IMR-90 (cell line): ENCODE measurements at regions not wholly inside any gene's neighbourhood (a gene's known extent, or its start where the extent isn't known, plus 50 kb on each side); places are given as distances from the start of the nearest gene placed in this dataset.

ENCODE experiments used
- ATAC-seq: fragments of 200-7000 bp; cut with Tn5 transposase; 2 replicates; pipeline ENCODE4 v1.9.1; 2020; ENCODE audit warnings: low read depth, mild to moderate bottlenecking, moderate library complexity
- BruUV-seq: library from RNA; stranded (reverse); fragments of 400-500 nt; replicated peaks from 2 replicates; lab custom pipeline; 2021; lab: Mats Ljungman, UMichigan
- CTCF ChIA-PET: fragments of 300-600 bp; formaldehyde crosslinking; extraction: SDS; loops from one replicate; lab custom pipeline; 2021; ENCODE audit warnings: antibody characterized with exemption; lab: Yijun Ruan, JAX
- POLR2A ChIA-PET: fragments of 300-600 bp; sonication (Branson Sonifier 250); formaldehyde crosslinking; loops from one replicate; lab custom pipeline; 2022; ENCODE audit warnings: antibody characterized with exemption; ENCODE audit not compliant: unreplicated experiment; lab: Charles Lee
- DNase-seq: peaks from one replicate; pipeline ENCODE4 v3.0.0; 2013
- H2AFZ ChIP-seq: replicated peaks from 2 replicates; pipeline ENCODE3; 2013; ENCODE audit warnings: low read length, mild to moderate bottlenecking; ENCODE audit not compliant: poor library complexity
- H2AK5ac ChIP-seq: 2 replicates; pipeline ENCODE4 v1.6.1; 2013; ENCODE audit warnings: low read depth, low read length, inconsistent platforms
- H2AK9ac ChIP-seq: replicated peaks from 2 replicates; pipeline ENCODE3; 2013; ENCODE audit warnings: mild to moderate bottlenecking, low read depth, low read length, moderate library complexity; ENCODE audit not compliant: poor library complexity
- H2BK120ac ChIP-seq: 2 replicates; pipeline ENCODE4 v1.6.1; 2013; ENCODE audit warnings: low read depth, low read length, inconsistent platforms
- H2BK15ac ChIP-seq: 3 replicates; pipeline ENCODE4 v1.6.1; 2013; ENCODE audit warnings: low read depth, low read length, inconsistent platforms
- H2BK20ac ChIP-seq: 2 replicates; pipeline ENCODE4 v1.6.1; 2013; ENCODE audit warnings: low read depth, mild to moderate bottlenecking, inconsistent platforms, low read length, moderate library complexity
- H2BK5ac ChIP-seq: 2 replicates; pipeline ENCODE4 v1.6.1; 2013; ENCODE audit warnings: mild to moderate bottlenecking, low read depth, low read length, inconsistent platforms; ENCODE audit not compliant: poor library complexity, severe bottlenecking
- H3K14ac ChIP-seq: replicated peaks from 2 replicates; pipeline ENCODE4 v1.6.1; 2013; ENCODE audit warnings: low read depth, low read length, inconsistent platforms
- H3K18ac ChIP-seq: 2 replicates; pipeline ENCODE4 v1.6.1; 2013; ENCODE audit warnings: low read depth, low read length, control low read depth
- H3K23ac ChIP-seq: 2 replicates; pipeline ENCODE4 v1.6.1; 2013; ENCODE audit warnings: low read depth, low read length, inconsistent platforms
- H3K27ac ChIP-seq: 2 replicates; pipeline ENCODE4 v1.5.1; 2013; ENCODE audit warnings: mild to moderate bottlenecking, control low read depth, low read length; ENCODE audit not compliant: insufficient read depth
- H3K27me3 ChIP-seq: 2 replicates; pipeline ENCODE4 v1.6.1; 2013; ENCODE audit warnings: low read length; ENCODE audit not compliant: control insufficient read depth, insufficient read depth
- H3K36me3 ChIP-seq: 2 replicates; pipeline ENCODE4 v1.6.1; 2013; ENCODE audit warnings: low read length, mixed read lengths; ENCODE audit not compliant: control insufficient read depth, insufficient read depth
- H3K4ac ChIP-seq: 2 replicates; pipeline ENCODE4 v1.6.1; 2013; ENCODE audit warnings: low read depth, low read length, inconsistent platforms
- H3K4me1 ChIP-seq: 2 replicates; pipeline ENCODE4 v1.6.1; 2013; ENCODE audit warnings: low read length, mixed read lengths; ENCODE audit not compliant: control insufficient read depth, insufficient read depth
- H3K4me2 ChIP-seq: 2 replicates; pipeline ENCODE4 v1.6.1; 2013; ENCODE audit warnings: low read depth, mild to moderate bottlenecking, control low read depth, low read length, moderate library complexity
- H3K4me3 ChIP-seq: 2 replicates; pipeline ENCODE4 v1.5.1; 2013; ENCODE audit warnings: low read depth, mild to moderate bottlenecking, control low read depth, low read length, moderate library complexity; ENCODE audit not compliant: insufficient read depth
- H3K56ac ChIP-seq: 2 replicates; pipeline ENCODE4 v1.6.1; 2013; ENCODE audit warnings: low read length, inconsistent platforms; ENCODE audit not compliant: insufficient read depth; ENCODE audit errors: extremely low read depth
- H3K79me1 ChIP-seq, 2 experiments: 2 replicates each; pipeline ENCODE4 v1.6.1; 2013; ENCODE audit warnings: low read length in 2 of 2, inconsistent platforms in 1 of 2, low read depth in 1 of 2
- H3K9ac ChIP-seq: 2 replicates; pipeline ENCODE4 v1.6.1; 2013; ENCODE audit warnings: low read depth, low read length, control low read depth
- H3K9me1 ChIP-seq: 2 replicates; pipeline ENCODE4 v1.6.1; 2013; ENCODE audit warnings: low read length, inconsistent platforms; ENCODE audit not compliant: insufficient read depth
- H3K9me3 ChIP-seq: 2 replicates; pipeline ENCODE4 v1.6.1; 2013; ENCODE audit warnings: low read length; ENCODE audit not compliant: control insufficient read depth, insufficient read depth
- H4K20me1 ChIP-seq: 2 replicates; pipeline ENCODE4 v1.6.1; 2013; ENCODE audit warnings: low read length, inconsistent platforms; ENCODE audit not compliant: insufficient read depth
- H4K5ac ChIP-seq: 2 replicates; pipeline ENCODE4 v1.6.1; 2013; ENCODE audit warnings: mild to moderate bottlenecking, low read depth, low read length, control low read depth
- H4K8ac ChIP-seq, 2 experiments: 2 replicates each; pipeline ENCODE4 v1.6.1; 2013; ENCODE audit warnings: low read depth in 2 of 2, low read length in 2 of 2, control low read depth in 1 of 2, inconsistent platforms in 1 of 2
- H4K91ac ChIP-seq: 2 replicates; pipeline ENCODE4 v1.6.1; 2013; ENCODE audit warnings: low read depth, low read length, inconsistent platforms; ENCODE audit not compliant: insufficient read depth
- CEBPB ChIP-seq: IDR thresholded peaks from 2 replicates; pipeline ENCODE4 v1.6.1; 2012; ENCODE audit warnings: low read depth, low read length, improper control_type of control experiment
- CHD1 ChIP-seq: IDR thresholded peaks from 2 replicates; pipeline ENCODE4 v1.6.1; 2012; ENCODE audit warnings: low read depth, low read length, improper control_type of control experiment
- ELK1 ChIP-seq: fragments of 150-350 bp; IDR thresholded peaks from 2 replicates; pipeline ENCODE4 v1.6.1; 2016; ENCODE audit warnings: low read depth, mild to moderate bottlenecking, low read length, moderate library complexity, borderline replicate concordance
- FOS ChIP-seq: fragments of 150-350 bp; IDR thresholded peaks from 2 replicates; pipeline ENCODE4 v1.6.1; 2016; ENCODE audit warnings: low read depth, low read length
- POLR2A ChIP-seq: IDR thresholded peaks from 2 replicates; pipeline ENCODE4 v1.6.1; 2012; ENCODE audit warnings: mild to moderate bottlenecking, low read depth, low read length
- RCOR1 ChIP-seq: IDR thresholded peaks from 2 replicates; pipeline ENCODE4 v1.6.1; 2012; ENCODE audit warnings: mild to moderate bottlenecking, low read length, improper control_type of control experiment; ENCODE audit not compliant: insufficient replicate concordance
- RFX5 ChIP-seq: IDR thresholded peaks from 2 replicates; pipeline ENCODE4 v1.8.0; 2012; ENCODE audit warnings: low read depth, mild to moderate bottlenecking, low read length, moderate library complexity
- SMC3 ChIP-seq: fragments of 150-350 bp; IDR thresholded peaks from 2 replicates; pipeline ENCODE4 v1.6.1; 2016; ENCODE audit warnings: low read depth, mild to moderate bottlenecking, antibody characterized with exemption, low read length, moderate library complexity
- USF2 ChIP-seq: fragments of 150-350 bp; IDR thresholded peaks from 2 replicates; pipeline ENCODE4 v1.6.1; 2017; ENCODE audit warnings: mild to moderate bottlenecking, antibody characterized with exemption, low read length, low read depth
- WGBS, 2 experiments: methylation state at CpG; one replicate each; pipeline versions ENCODE4 v1.1.5 to v1.1.7; 2013; ENCODE audit warnings: missing lambda C conversion rate in 2 of 2; ENCODE audit not compliant: insufficient read length in 1 of 2; ENCODE audit errors: extremely low coverage in 2 of 2; 5-methylcytosine and 5-hydroxymethylcytosine counted together
- dilution Hi-C: fragments of 300-500 bp; cut with HindIII; formaldehyde crosslinking; loops from one replicate; pipeline ENCODE4 v1.14.3; 2018; ENCODE audit warnings: low sequenced_read_pairs; ENCODE audit not compliant: unreplicated experiment
- in situ Hi-C: fragments of 300-500 bp; cut with MboI; formaldehyde crosslinking; loops from 3 replicates; pipeline ENCODE4 v1.14.3; 2019; ENCODE audit warnings: low sequenced_read_pairs, inconsistent platforms, mixed read lengths
- intact Hi-C: fragments of 100-400 bp; cut with micrococcal nuclease; formaldehyde crosslinking; loops from 2 replicates; pipeline ENCODE4 v1.10.0; 2022

GRCh38 chr2:120821446-120822160 lies 85.9 kb downstream of the GLI2 start:
- H3K9me1 ChIP-seq, result peaks cover 44% of the 10 kb centered on the region
- H2BK20ac ChIP-seq, result peak overlapping the region; percentile 35
- ChIA-PET POLR2A (interaction anchor here (0.5 to 0.6 kb wide), 2 partner anchors 254 to 455 kb away, joined by 3 to 14 read pairs; no protein-coding TSS in a partner anchor), CTCF (interaction anchor here (0.9 kb wide), 1 partner anchor 249 kb away, joined by 4 read pairs; no protein-coding TSS in a partner anchor)
- H4K91ac ChIP-seq, result peak overlapping the region; percentile 96
- peak overlapping the region; percentile 3 for H3K18ac ChIP-seq
- peak overlapping the region; percentile 77 for H3K4me2 ChIP-seq
- H2AFZ ChIP-seq, result no peak overlapping the region
- H3K27ac ChIP-seq, result peak overlapping the region; percentile 89
- intact Hi-C loops (loop anchor here (2.0 to 10.0 kb wide), 2 partner anchors 85 to 127 kb away; no protein-coding TSS in a partner anchor), dilution Hi-C loops (no loop called here), in situ Hi-C loops (loop anchor here (25.0 kb wide), 1 partner anchor 484 kb away; the partner anchor contains the start of gene INHBB)
- peak overlapping the region; percentile 43 for H3K23ac ChIP-seq
- H3K4me1 ChIP-seq, result peaks cover 48% of the 10 kb centered on the region
- peak overlapping the region; percentile 96 for H3K4ac ChIP-seq
- DNase-seq, result no peak
- peaks cover 46% of the 10 kb centered on the region for H4K20me1 ChIP-seq
- peaks cover 6% of the 10 kb centered on the region; the same call in 1 of the 2 replicates for H3K36me3 ChIP-seq
- H4K5ac ChIP-seq, result peak overlapping the region; percentile 22; the same call in 1 of the 2 replicates
- H3K27me3 ChIP-seq, result no peaks in the 10 kb centered on the region
- no peak for ATAC-seq
- whole genome bisulfite sequencing, 2 experiments, result 91% methylated on average over 8 of the region's 15 CpGs; no CpG with 5 or more reads in 1 of the 2 experiments
- peak overlapping the region; percentile 87 for H2AK9ac ChIP-seq
- no peaks in the 10 kb centered on the region for H3K9me3 ChIP-seq
- H2AK5ac ChIP-seq, result peak overlapping the region; percentile 97
- peak overlapping the region; percentile 45; the same call in 2 of the 3 replicates for H2BK15ac ChIP-seq
- H3K56ac ChIP-seq, result peak overlapping the region; percentile 13
- peak overlapping the region; percentile 93 for H2BK5ac ChIP-seq
- H2BK120ac ChIP-seq, result peak overlapping the region; percentile 91
- no TSS peak for BruUV-seq
- no peak for TF ChIP-seq FOS
- no peak for TF ChIP-seq RCOR1
- TF ChIP-seq RFX5, result no peak
- TF ChIP-seq SMC3, result no peak
- no peak for TF ChIP-seq USF2
- TF ChIP-seq ELK1, result no peak
- TF ChIP-seq POLR2A, result no peak
- no peak for TF ChIP-seq CHD1
- TF ChIP-seq CEBPB, result no peak
- no peak overlapping the region for H3K4me3 ChIP-seq
- H3K79me1 ChIP-seq, result peaks cover 43 to 96% of the 10 kb centered on the region in 2 experiments
- H4K8ac ChIP-seq, result peak overlapping the region; percentile 51 to 88; a peak in 3 of 4 replicates
- peak overlapping the region; percentile 2; the same call in 1 of the 2 replicates for H3K9ac ChIP-seq
- peak overlapping the region; percentile 92 for H3K14ac ChIP-seq
